Activated CD8-positive, alpha-beta memory T cell treated with anti-CD3 and anti-CD28 coated beads for 36 hours (primary cell): ENCODE measurements at regions not wholly inside any gene's neighbourhood (a gene's known extent, or its start where the extent isn't known, plus 50 kb on each side); places are given as distances from the start of the nearest gene placed in this dataset.
"Not testable (repeated sequence)": the region's sequence is repeated elsewhere in the genome, so short reads cannot be mapped to it uniquely, and the experiment has no call there.

Experiments used
- CTCF ChIA-PET: fragments of 350-600 bp; sonication (Branson Sonifier 250); formaldehyde crosslinking; loops from one replicate; lab custom pipeline; 2021; ENCODE audit warnings: antibody characterized with exemption; lab: Charles Lee
- POLR2A ChIA-PET: fragments of 350-600 bp; sonication (Branson Sonifier 250); formaldehyde crosslinking; loops from one replicate; lab custom pipeline; 2021; ENCODE audit warnings: antibody characterized with exemption; lab: Charles Lee

DNA sequence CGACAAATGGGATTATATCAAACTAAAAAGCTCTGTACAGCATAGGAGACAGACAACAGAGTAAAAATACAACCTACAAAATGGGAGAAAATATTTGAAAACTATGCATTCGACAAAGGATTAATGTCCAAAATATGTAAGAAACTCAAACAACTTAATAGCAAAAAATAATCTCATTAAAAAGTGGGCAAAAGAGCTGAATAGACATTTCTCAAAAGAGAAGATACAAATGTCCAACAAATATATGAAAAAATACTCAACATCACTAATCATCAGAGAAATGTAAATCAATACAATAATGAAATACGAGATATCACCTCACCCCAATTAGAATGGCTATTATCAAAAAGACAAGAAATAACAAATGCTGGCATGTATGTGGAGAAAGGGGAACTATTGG is 272.9 kb downstream of the KLHL13 start:
- CTCF ChIA-PET: no interaction called here
- POLR2A ChIA-PET: no interaction called here

DNA sequence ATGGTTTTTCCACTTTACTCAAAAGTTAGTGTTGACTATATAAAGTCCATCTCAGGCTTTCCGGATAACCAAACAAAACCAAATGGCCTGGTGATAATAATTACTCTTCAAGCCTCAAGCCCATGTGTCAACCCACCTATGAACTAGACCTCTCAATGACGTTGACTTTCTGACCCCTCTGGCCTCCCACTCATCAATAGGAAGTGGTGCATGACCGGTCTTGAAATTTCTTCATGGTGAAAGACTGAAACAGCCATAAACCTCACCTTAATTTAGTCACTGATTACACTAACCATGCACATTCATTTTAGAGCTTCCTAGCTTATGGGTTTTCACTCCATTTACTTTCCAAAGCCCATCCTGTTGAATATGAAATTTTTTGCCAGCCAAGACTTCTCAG is 276.0 kb downstream of the KLHL13 start:
- ChIA-PET POLR2A (no interaction called here), CTCF (no interaction called here)

DNA sequence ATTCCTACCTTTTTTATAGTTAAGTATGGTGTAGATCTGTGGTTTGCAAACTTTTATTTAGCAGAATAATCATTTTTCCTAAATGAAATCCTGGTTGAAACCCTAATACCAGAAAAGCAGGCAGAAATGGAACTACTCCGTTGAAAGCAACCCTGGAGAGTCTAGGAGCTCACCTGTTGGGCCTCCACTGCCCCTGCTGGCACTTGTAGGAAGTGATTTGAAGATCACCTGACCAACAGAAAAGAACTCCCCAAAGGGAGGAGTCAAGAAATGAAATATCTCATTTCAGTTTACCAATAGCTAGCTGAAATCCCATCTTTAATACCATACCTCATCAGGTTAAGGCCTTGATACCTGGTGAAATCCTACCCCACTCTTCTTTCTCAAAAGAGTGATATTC is 277.1 kb downstream of the KLHL13 start:
- ChIA-PET CTCF (no interaction called here), POLR2A (no interaction called here)

DNA sequence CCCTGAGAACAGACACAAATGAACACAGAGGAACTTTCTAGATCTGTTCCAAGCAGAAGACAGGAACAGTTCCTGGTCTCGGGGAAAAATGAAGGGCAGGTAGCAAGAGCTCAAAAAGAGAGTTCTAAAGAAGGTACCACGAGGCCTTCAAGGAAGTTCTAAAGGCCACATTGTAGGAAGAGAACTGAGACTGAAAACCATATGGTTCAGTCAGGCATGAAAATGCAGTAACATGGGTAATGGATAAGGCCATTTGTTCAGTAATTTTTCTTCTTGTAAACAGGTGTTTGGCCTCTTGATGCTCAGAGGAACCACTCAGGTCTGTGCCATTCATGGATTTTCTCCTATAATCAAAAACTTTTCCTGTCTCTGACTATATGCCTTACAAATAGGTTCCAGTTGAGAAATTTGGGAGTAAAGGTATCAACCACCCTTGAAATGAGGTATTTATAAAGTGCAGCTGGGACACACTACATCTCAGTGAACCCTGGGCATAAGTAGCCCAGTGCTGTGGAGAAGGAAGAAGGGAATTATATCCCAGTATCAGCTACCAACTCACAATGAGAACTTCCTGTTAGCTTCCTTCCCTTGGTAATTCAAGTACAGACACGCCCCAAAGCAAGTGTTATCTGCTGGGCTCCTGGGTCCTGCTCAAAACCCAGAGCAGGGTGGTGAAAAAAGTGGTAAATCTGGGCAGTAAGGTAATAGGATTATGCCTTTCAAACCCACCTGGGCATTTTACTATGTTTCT is 277.9 kb downstream of the KLHL13 start:
- CTCF ChIA-PET: no interaction called here

DNA sequence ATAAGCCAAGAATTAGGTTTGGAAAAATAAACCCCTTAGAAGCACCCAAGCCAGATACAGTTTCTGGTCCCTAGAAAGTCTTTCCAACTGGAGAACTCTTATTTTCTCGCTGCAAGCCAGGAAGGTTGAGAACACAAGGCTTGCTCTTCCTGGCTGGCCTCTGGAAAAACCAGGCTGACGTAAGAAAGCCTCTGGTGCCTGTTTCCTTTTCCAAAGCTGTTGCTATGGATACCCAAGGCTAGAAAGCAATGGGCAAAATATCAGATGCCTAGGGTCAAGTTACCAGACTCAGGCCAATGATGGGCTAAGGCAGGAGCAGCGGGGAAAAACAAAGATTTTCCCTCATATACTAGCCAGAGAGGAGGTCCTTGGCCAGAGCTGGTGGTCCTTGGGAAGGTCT is 281.6 kb downstream of the KLHL13 start:
- ChIA-PET CTCF (no interaction called here), POLR2A (no interaction called here)

More for the DNA sequence above, 277.9 kb downstream of the KLHL13 start:
- POLR2A ChIA-PET: no interaction called here

DNA sequence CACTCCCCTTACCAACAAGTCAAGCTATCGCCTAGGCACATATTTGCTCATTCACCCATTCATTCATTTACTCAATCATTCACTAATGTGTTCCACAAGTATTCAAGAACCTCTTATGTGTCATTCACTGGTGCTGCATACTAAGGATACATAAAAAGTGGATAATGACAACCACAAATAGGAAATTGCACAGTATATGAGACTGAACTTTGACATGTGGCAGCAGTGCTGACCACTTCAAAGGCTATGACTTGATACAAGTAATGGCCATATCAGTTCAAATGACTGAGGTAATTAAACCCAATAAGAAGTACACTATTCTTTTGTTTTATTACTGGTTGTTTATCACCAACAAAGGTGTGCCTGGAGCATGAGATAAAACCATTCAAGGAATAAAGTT is 282.5 kb downstream of the KLHL13 start:
- POLR2A ChIA-PET: no interaction called here
- CTCF ChIA-PET: no interaction called here

DNA sequence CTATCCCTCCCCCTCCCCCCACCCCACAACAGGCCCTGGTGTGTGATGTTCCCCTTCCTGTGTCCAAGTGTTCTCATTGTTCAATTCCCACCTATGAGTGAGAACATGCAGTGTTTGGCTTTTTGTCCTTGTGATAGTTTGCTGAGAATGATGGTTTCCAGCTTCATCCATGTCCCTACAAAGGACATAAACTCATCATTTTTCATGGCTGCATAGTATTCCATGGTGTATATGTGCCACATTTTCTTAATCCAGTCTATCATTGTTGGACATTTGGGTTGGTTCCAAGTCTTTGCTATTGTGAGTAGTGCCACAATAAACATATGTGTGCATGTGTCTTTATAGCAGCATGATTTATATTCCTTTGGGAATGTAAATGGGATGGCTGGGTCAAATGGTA is 295.1 kb downstream of the KLHL13 start:
- POLR2A ChIA-PET, CTCF ChIA-PET: not testable (repeated sequence)

DNA sequence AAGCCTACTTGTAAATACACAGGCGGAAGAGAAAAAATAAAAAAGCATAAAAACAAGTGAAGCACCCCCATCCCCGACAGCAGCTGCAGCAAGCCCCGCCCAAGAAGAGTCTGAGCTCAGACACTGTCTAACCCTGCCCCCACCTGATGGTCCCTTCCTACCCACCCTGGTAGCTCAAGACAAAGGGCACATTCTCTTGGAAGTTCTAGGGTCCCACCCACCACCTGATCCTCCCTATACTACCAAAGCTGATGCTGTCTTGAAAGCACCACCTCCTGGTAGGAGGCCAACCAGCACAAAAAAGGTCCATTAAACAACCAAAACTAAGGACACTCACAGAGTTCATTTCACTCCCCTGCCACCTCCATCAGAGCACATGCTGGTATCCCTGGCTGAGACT is 308.2 kb downstream of the KLHL13 start:
- POLR2A ChIA-PET: no interaction called here
- CTCF ChIA-PET: no interaction called here

DNA sequence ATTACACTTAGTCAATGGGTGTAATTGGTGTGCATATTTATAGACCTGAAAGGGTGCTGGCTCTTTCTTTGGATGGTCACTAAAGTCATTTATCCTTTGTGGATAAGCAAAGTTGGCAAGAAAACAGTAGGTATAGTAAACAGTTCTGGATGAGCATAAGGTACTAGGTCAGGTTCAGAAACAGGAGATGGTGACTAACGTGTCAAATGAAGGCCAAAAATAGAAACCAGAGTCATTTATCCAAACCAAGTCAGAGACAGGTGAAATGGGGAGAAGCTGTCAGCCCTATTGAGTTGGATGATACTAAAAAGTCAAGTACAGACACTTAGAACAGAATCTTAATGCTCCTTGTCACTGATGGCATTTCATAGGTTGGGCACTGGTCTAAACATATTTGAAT is 313.1 kb downstream of the KLHL13 start:
- CTCF ChIA-PET: no interaction called here
- POLR2A ChIA-PET: no interaction called here

DNA sequence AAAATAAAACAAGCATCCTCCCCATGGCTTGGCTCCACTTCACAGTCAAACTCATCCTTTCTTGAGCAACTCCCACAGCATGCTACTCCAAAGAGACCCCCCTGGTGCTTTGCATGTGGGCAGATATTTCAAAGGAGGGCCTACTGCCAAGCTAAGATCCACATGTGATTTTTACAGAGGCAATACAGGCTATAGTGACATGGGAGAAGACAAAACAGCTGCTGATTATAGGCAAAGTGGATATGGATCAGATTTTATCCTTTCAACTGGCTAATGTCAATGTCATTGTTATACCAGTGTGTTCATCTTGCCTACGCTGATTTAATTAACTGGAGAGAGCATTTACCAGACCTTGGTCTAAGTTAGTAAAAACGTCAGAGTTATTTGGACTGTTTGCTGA is 328.3 kb downstream of the KLHL13 start:
- CTCF ChIA-PET: no interaction called here
- POLR2A ChIA-PET: no interaction called here

DNA sequence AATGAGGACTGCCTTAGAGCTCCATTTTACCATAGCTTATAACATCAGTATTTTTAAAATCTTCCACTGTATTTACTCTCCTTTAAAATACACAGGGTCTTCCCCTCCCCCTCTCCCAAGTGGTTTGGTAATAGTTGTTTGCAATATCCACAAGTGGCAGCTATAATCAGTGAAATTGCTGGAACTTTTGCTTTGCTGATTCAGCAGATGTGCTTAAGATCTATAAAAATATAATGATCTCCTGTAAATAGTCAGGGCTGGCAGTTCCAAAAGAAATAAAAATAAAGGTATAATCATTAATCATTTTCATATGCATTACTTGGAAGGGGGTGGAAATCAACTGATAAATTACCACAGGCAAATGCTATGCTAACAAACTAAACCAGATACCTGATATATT is 345.2 kb downstream of the KLHL13 start:
- ChIA-PET CTCF (no interaction called here), POLR2A (no interaction called here)

DNA sequence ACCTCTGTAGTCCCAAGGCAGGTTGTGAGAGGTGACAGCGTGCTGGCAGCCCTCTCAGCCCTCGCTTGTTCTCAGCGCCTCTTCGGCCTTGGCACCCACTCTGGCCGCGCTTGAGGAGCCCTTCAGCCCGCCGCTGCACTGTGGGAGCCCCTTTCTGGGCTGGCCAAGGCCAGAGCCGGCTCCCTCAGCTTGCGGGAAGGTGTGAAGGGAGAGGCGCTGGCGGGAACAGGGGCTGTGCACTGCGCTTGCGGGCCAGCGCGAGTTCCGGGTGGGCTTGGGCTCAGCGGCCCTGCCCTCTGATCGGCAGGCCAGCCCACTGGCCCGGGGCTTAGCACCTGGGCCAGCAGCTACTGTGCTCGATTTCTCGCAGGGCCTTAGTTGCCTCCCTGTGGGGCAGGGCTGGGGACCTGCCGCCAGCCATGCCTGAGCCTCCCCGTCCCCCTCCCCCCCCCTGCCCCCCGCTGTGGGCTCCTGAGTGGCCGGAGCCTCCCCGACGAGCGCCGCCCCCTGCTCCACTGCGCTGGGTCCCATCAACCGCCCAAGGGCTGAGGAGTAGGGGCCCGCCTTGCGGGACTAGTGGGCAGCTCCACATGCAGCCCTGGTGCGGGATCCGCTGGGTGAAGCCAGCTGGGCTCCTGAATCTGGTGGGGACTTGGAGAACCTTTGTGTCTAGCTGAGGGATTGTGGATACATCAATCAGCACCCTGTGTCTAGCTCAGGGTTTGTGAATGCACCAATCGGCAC is 347.6 kb downstream of the KLHL13 start:
- CTCF ChIA-PET: no interaction called here

DNA sequence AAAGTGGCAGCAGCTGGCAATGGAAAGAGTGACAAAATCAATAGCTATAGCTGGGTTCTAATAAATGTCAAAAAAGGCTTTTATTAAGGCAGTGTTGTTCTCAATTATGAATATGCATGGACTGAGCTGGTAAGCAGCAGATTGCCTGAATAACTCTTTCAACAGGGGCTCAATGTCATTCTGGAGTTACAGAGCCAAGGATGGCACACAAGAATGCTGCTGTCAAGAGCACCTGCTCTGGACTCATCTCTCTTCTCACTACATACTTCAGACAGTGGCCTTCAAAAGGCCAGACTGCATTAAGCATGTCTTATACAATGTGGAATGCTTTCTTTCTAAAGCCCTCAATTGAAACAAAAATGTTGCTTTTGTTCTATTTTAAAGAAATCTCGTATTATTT is 351.4 kb downstream of the KLHL13 start:
- ChIA-PET POLR2A (no interaction called here), CTCF (no interaction called here)

More for the DNA sequence above, 347.6 kb downstream of the KLHL13 start:
- POLR2A ChIA-PET: no interaction called here

DNA sequence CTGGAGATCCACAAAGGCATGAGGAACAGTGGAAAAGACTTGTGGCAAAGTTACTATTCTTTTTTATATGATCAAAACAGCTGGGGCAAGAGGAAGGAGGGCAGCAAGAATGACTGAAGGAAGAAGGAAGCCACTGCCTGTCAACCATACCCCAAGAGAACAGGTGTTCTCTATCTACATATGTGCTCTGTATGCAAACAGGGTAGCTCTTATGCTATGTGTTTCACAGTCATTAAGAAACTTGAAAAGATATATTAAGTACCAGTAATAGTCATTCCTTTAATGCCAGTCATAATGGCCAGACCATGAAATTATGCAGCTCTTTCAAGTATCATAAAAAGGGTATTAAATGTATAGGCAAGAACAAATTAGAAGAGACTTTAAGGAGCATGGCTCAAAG is 363.9 kb downstream of the KLHL13 start:
- POLR2A ChIA-PET: no interaction called here
- CTCF ChIA-PET: no interaction called here

DNA sequence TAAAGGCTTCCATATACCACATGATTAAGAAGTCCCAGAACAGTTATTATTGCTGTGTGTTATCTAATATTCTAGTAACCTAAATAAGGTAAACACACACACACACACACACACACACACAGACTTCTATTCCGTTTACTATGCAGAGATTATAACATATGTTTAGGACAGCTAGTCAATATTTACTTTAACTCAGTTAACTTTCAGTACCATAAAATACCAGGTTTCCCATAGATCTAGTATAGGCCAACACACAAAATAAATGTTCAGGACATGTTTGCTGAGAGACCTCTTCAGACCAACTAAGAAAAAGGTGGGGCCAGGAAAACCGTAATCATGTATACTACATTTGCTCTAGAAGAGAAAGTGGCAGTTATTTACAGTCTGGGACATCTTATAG is 365.5 kb downstream of the KLHL13 start:
- CTCF ChIA-PET: no interaction called here
- POLR2A ChIA-PET: no interaction called here

DNA sequence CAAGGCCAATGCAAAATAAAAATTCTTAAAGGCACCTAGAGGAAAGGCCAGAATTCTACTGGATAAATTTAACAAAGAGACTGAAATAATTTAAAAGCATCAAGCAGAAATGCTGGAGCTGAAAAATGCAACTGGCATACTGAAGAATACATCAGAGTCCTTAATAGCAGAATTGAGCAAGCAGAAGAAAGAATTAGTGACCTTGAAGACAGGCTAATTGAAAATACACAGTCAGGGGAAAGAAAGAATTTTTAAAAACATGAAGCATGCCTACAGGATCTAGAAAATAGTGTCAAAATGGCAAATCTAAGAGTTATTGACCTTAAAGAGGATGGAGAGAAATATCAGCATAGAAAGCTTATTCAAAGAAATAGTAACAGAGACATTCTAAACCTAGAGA is 371.7 kb downstream of the KLHL13 start:
- ChIA-PET CTCF (no interaction called here), POLR2A (no interaction called here)

DNA sequence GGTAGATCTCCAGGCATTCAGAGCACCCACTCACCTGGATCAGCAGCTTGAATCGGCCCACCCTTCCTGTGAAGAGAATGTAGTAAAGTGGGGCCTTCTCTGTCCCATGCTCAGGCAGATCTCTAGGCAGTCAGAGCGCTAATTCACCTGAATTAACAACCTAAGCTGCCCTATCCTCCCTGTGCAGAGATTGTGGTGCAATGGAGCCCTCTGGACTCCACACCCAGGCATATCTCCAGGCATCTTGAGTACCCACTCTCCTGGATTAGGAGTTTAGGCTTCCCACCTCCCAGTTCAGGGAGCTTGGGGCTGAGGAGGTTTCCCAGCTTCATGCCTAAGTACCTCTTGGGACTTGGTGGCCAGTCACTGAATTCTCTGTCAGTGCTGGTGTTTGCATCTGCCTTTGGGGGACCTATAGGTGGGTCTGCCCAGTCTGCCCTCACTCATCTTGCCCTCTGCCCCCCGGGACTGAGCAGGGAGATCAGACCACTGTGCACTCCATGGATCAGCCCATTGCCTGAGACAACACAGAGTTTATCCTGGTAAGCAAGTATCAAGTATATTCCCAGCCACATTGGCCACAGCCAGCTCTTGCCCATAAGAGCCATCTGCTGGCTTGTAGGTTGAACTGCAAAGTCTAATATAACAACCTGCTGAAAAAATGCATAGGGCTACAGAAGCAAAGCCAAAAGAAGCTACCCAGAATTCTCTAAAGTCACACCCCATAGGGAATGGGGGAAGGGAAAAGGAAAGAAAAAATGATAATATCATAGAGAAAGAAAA is 372.9 kb downstream of the KLHL13 start:
- ChIA-PET POLR2A (no interaction called here), CTCF (no interaction called here)

DNA sequence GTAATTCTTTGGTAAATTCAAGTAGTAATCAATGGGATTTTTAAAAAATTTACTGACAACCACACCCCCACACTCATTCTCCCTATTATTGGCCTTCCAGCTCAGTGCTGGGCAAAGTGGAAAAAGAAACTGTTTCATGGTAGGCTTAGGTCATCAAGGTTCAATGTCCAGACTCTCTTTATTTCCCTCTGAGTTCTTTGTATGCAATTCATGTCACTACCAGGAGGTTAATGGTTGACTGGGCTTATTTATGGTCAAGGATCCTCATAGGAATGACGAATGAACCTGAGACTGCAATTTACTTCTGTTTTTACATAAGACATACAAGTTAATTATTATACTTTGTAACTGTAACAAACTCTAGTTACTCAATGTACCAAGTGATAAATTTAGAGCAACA is 403.2 kb downstream of the KLHL13 start:
- POLR2A ChIA-PET: no interaction called here
- CTCF ChIA-PET: no interaction called here

DNA sequence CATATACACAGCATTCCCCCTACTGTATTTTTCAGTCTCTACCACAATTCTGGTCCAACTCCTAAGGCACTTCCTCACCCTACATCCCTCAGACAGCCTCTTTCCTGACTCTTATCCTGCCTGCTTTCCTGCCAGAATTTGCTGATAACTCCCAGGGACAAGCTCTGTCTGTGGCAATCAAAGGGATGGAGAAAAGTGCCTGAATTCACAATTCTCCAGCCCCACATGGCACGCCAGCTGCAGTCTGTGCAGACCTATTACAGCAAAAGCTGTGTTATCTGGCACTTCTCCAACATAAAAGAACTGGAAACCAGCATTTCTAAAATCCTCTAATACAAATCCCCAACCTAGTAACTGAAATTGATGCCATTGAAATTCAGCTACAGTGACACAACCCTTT is 404.8 kb downstream of the KLHL13 start:
- ChIA-PET POLR2A (no interaction called here), CTCF (no interaction called here)

DNA sequence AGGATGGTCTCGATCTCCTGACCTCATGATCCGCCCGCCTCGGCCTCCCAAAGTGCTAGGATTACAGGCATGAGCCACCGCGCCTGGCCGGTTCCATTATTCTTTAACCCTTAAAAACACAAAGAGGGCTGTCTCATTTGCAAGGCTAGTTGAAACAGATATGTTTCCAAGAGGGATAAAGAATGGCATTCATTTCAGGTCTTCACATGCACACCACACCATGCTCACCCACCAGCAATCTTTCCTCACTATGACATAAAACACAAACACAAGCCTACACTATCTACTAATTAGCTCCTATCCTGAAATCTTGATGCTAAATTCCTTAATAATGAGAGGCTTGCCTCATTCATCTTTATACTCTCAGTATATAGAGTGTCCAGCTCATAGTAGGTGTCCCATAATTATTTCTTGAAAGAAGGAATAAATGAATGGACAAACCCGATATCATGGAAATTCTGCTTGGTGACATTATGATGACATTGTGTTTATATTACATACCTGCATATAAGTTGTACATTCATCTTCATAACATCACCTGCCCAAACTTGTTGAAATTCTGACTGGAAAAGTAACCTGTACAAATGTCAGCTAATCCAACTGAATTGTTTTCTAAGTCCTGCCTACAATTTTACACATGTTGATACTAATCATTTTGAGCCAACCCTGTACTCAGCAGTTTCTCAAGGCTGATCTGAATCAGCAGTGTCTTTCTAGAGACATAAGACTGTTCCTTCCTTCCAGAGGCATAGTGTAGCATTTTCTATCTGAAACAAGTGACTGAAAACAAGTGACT is 408.5 kb downstream of the KLHL13 start:
- CTCF ChIA-PET: no interaction called here
- POLR2A ChIA-PET: no interaction called here
